SK-N-SH treated with all-trans-retinoic acid at 6 μM for 48 hours (cell line): ENCODE measurements at regions not wholly inside any gene's neighbourhood (a gene's known extent, or its start where the extent isn't known, plus 50 kb on each side); places are given as distances from the start of the nearest gene placed in this dataset.

Source experiments
- ARNTL ChIP-seq: fragments of 450-650 bp; formaldehyde crosslinking; IDR thresholded peaks from 2 replicates; pipeline ENCODE4 v1.5.0; 2020; ENCODE audit warnings: low read depth, mild to moderate bottlenecking, moderate library complexity, borderline replicate concordance
- CSDC2 ChIP-seq: fragments of 250-450 bp; sonication (Bioruptor Pico); IDR thresholded peaks from 2 replicates; pipeline ENCODE4 v1.5.0; 2020; ENCODE audit warnings: mild to moderate bottlenecking, moderate library complexity
- ESRRG ChIP-seq: fragments of 250-450 bp; sonication (Bioruptor Pico); IDR thresholded peaks from 2 replicates; pipeline ENCODE4 v1.6.1; 2021; ENCODE audit warnings: mild to moderate bottlenecking
- ISL1 ChIP-seq: fragments of 250-450 bp; sonication (Bioruptor Pico); IDR thresholded peaks from 2 replicates; pipeline ENCODE4 v2.1.2; 2022; ENCODE audit warnings: mild to moderate bottlenecking, moderate library complexity
- PPARA ChIP-seq: fragments of 250-450 bp; sonication (Bioruptor Pico); IDR thresholded peaks from 2 replicates; pipeline ENCODE4 v1.5.0; 2020; ENCODE audit warnings: mild to moderate bottlenecking, borderline replicate concordance
- RARB ChIP-seq: fragments of 250-450 bp; sonication (Bioruptor Pico); IDR thresholded peaks from 2 replicates; pipeline ENCODE4 v1.8.0; 2021; ENCODE audit warnings: mild to moderate bottlenecking, moderate library complexity
- TCF4 ChIP-seq: fragments of 250-450 bp; sonication (Bioruptor Pico); IDR thresholded peaks from 2 replicates; pipeline ENCODE4 v1.8.0; 2021; ENCODE audit warnings: mild to moderate bottlenecking, moderate library complexity, borderline replicate concordance
- ZC3H10 ChIP-seq: fragments of 250-450 bp; sonication (Bioruptor Pico); IDR thresholded peaks from 2 replicates; pipeline ENCODE4 v1.5.1; 2021; ENCODE audit warnings: mild to moderate bottlenecking, moderate library complexity
- ZFP30 ChIP-seq: fragments of 450-650 bp; formaldehyde crosslinking; IDR thresholded peaks from 2 replicates; pipeline ENCODE4 v1.5.0; 2022; ENCODE audit warnings: mild to moderate bottlenecking, moderate library complexity
- ZNF70 ChIP-seq: fragments of 450-650 bp; formaldehyde crosslinking; IDR thresholded peaks from 2 replicates; pipeline ENCODE4 v1.5.0; 2020; ENCODE audit warnings: mild to moderate bottlenecking, moderate library complexity
- TF ChIP-seq, protein P1 (sequence below): fragments of 250-450 bp; sonication (Bioruptor Pico); IDR thresholded peaks from 2 replicates; pipeline ENCODE4 v1.8.0; 2020; ENCODE audit warnings: mild to moderate bottlenecking, moderate library complexity, borderline replicate concordance
- TF ChIP-seq, protein P2 (sequence below): fragments of 250-450 bp; sonication (Bioruptor Pico); IDR thresholded peaks from 2 replicates; pipeline ENCODE4 v1.5.1; 2020; ENCODE audit warnings: low read depth, mild to moderate bottlenecking, moderate library complexity

DNA sequence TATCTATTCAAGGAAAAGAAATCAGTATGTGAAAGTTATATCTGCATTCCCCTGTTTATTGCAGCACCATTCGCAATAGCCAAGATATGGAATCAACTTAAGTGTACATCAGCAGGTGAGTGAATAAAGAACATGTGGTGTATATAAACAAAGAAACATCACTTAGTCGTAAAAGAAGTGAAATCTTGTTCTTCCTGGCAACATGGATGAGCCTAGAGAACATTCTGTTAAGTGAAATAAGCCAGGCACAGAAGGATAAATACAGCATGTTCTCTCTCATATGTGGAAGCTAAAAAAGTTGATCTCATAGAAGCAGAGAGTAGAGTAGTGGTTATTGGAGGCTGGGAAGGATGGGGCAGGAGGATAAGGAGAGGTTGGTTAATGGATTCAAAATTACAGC is 287.9 kb upstream of the FERMT1 start:
- TF ChIP-seq, protein P1, sequence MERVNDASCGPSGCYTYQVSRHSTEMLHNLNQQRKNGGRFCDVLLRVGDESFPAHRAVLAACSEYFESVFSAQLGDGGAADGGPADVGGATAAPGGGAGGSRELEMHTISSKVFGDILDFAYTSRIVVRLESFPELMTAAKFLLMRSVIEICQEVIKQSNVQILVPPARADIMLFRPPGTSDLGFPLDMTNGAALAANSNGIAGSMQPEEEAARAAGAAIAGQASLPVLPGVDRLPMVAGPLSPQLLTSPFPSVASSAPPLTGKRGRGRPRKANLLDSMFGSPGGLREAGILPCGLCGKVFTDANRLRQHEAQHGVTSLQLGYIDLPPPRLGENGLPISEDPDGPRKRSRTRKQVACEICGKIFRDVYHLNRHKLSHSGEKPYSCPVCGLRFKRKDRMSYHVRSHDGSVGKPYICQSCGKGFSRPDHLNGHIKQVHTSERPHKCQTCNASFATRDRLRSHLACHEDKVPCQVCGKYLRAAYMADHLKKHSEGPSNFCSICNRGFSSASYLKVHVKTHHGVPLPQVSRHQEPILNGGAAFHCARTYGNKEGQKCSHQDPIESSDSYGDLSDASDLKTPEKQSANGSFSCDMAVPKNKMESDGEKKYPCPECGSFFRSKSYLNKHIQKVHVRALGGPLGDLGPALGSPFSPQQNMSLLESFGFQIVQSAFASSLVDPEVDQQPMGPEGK (CRISPR knock-in tag): no peak
- no peak for TF ChIP-seq PPARA
- no peak for TF ChIP-seq RARB
- TF ChIP-seq, protein P2, sequence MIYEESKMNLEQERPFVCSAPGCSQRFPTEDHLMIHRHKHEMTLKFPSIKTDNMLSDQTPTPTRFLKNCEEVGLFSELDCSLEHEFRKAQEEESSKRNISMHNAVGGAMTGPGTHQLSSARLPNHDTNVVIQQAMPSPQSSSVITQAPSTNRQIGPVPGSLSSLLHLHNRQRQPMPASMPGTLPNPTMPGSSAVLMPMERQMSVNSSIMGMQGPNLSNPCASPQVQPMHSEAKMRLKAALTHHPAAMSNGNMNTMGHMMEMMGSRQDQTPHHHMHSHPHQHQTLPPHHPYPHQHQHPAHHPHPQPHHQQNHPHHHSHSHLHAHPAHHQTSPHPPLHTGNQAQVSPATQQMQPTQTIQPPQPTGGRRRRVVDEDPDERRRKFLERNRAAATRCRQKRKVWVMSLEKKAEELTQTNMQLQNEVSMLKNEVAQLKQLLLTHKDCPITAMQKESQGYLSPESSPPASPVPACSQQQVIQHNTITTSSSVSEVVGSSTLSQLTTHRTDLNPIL (CRISPR knock-in tag): no peak
- TF ChIP-seq ISL1 (CRISPR knock-in tag): no peak
- TF ChIP-seq ZFP30 (CRISPR knock-in tag): no peak
- TF ChIP-seq ZC3H10 (CRISPR knock-in tag): no peak
- TF ChIP-seq ESRRG: no peak
- no peak for TF ChIP-seq TCF4 (CRISPR knock-in tag)
- no peak for TF ChIP-seq ZNF70
- TF ChIP-seq ARNTL (CRISPR knock-in tag): no peak
- TF ChIP-seq CSDC2 (CRISPR knock-in tag): no peak
